Ascending aorta (tissue), 2 donors: ENCODE measurements at regions not wholly inside any gene's neighbourhood (a gene's known extent, or its start where the extent isn't known, plus 50 kb on each side); places are given as distances from the start of the nearest gene placed in this dataset.
"Not testable (repeated sequence)": the region's sequence is repeated elsewhere in the genome, so short reads cannot be mapped to it uniquely, and the experiment has no call there.

ENCODE experiments used
- DNase-seq, 2 donors: peaks; one replicate each; pipeline ENCODE4 v3.0.0-alpha.2; 2019; ENCODE audit warnings: low spot score in 2 of 2
- H3K27ac ChIP-seq, 2 donors: fragments of 200-600 bp; sonication (generic); one replicate each; pipeline ENCODE4 v1.5.1; 2016 to 2017; ENCODE audit warnings: mild to moderate bottlenecking in 1 of 2
- H3K27me3 ChIP-seq: fragments of 200-600 bp; sonication (generic); one replicate; pipeline ENCODE4 v1.5.1; 2017
- H3K36me3 ChIP-seq, 2 donors: fragments of 200-600 bp; sonication (generic); one replicate each; pipeline ENCODE4 v1.5.1; 2016
- H3K4me1 ChIP-seq, 2 donors: fragments of 200-600 bp; sonication (generic); one replicate each; pipeline ENCODE4 v1.5.1; 2016 to 2017; ENCODE audit warnings: mild to moderate bottlenecking in 1 of 2
- H3K4me3 ChIP-seq, 2 donors: fragments of 200-600 bp; sonication (generic); one replicate each; pipeline ENCODE4 v1.5.1; 2016 to 2017; ENCODE audit warnings: mild to moderate bottlenecking in 1 of 2
- H3K9me3 ChIP-seq, 2 donors: fragments of 200-600 bp; sonication (generic); one replicate each; pipeline ENCODE4 v1.5.1; 2016
- CTCF ChIP-seq, 3 experiments: fragments of 200-600 bp in 2 of 3; fragments of 450-650 bp in 1 of 3; sonication (generic) in 2 of 3; IDR thresholded peaks; one replicate each; pipeline ENCODE4 v1.5.1; 2016 to 2019; ENCODE audit warnings: antibody characterized with exemption in 3 of 3, mild to moderate bottlenecking in 1 of 3, moderate library complexity in 1 of 3
- intact Hi-C: fragments of 100-400 bp; cut with DNase I; formaldehyde crosslinking; loops from one replicate; pipeline ENCODE4 v1.15.1; 2023

GRCh38 chr13:27349458-27349857, 75.0 kb upstream of the GTF3A start:
- DNase-seq: no peak
- Histone ChIP-seq H3K27me3 (no peaks in the 10 kb centered on the region), H3K9me3 (no peaks in the 10 kb centered on the region), H3K27ac (no peak overlapping the region), H3K36me3 (no peaks in the 10 kb centered on the region), H3K4me1 (peaks cover 0 to 2% of the 10 kb centered on the region in 2 donors), H3K4me3 (no peak overlapping the region)
- intact Hi-C loops: no loop called here
- TF ChIP-seq CTCF (IDR thresholded peaks at IDR 0.05): no peak

DNA sequence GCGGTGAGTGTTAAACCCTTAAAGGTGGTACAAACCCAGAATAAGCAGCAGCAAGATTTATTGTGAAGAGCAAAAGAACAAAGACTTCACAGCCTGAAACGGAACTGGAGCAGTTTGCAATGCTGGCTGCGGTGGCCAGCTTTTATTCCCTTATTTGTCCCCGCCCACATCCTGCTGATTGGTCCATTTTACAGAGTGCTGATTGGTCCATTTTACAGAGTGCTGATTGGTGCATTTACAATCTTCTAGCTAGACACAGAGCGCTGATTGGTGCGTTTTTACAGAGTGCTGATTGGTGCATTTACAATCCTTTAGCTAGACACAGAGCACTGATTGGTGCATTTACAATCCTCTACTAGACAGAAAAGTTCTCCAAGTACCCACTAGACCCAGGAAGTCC, 73.6 kb upstream of the GTF3A start:
- intact Hi-C loops: not testable (repeated sequence)

GRCh38 chr13:27352698-27353097, 71.7 kb upstream of the GTF3A start:
- no peak for DNase-seq
- Histone ChIP-seq H3K4me3 (no peak overlapping the region), H3K4me1 (peaks cover 0 to 2% of the 10 kb centered on the region in 2 donors), H3K9me3 (no peaks in the 10 kb centered on the region), H3K36me3 (no peaks in the 10 kb centered on the region), H3K27ac (no peak overlapping the region), H3K27me3 (no peaks in the 10 kb centered on the region)
- intact Hi-C loops: no loop called here
- TF ChIP-seq CTCF (IDR thresholded peaks at IDR 0.05): no peak

More for the DNA sequence above, 73.6 kb upstream of the GTF3A start:
- H3K4me3 ChIP-seq, H3K27ac ChIP-seq, H3K9me3 ChIP-seq, H3K4me1 ChIP-seq, H3K36me3 ChIP-seq, H3K27me3 ChIP-seq, DNase-seq: not testable (repeated sequence)

DNA sequence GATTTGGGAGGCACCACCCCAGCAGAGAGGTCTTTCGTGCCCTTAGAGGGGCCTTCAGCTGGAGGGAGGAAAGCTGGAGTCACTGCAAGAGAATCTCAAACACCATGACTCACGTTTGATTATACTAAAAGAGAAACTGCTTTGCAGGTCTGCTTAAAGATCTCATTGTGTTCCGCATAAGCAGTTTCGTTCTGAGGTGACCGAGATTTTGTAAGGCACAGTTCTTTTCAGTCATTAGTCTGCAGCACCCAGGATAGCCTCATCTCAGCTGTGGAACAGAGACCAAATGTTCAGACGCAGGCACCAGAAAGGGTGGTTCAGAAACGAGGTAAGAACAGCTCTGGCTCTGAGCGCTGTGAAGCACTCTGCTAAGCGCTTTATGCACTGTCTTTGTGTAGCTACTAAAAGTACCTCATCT, 71.2 kb upstream of the GTF3A start:
- Histone ChIP-seq H3K4me3 (no peak overlapping the region), H3K9me3 (no peaks in the 10 kb centered on the region), H3K27ac (no peak overlapping the region), H3K4me1 (peaks cover 0 to 2% of the 10 kb centered on the region in 2 donors), H3K36me3 (no peaks in the 10 kb centered on the region), H3K27me3 (no peaks in the 10 kb centered on the region)
- no peak for DNase-seq
- no peak for TF ChIP-seq CTCF (IDR thresholded peaks at IDR 0.05)
- intact Hi-C loops: no loop called here

DNA sequence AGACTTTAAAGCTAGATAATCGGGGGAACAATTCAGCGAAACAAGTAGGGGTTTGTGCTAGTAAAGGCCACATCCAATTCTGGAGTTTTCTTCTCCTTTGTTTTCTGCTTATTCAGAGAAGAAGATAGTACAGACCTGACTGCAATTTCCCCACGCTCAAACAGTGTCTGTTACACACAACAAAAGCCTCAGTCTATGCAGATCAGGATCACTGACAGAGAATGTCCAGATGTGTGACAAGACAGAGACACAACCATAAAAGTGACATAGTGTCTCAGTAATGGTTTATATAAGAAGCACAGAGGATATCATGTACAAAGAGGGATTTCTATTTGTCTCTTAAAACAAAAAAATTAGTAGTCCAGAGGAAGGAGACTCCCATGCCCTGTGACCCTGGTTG, 70.7 kb upstream of the GTF3A start:
- no peak overlapping the region for H3K27ac ChIP-seq
- H3K9me3 ChIP-seq: no peaks in the 10 kb centered on the region
- H3K4me1 ChIP-seq: peaks cover 0 to 2% of the 10 kb centered on the region in 2 donors
- no peak overlapping the region for H3K4me3 ChIP-seq
- TF ChIP-seq CTCF (IDR thresholded peaks at IDR 0.05): no peak
- no peaks in the 10 kb centered on the region for H3K27me3 ChIP-seq
- intact Hi-C loops: no loop called here
- H3K36me3 ChIP-seq: no peaks in the 10 kb centered on the region
- DNase-seq: no peak

DNA sequence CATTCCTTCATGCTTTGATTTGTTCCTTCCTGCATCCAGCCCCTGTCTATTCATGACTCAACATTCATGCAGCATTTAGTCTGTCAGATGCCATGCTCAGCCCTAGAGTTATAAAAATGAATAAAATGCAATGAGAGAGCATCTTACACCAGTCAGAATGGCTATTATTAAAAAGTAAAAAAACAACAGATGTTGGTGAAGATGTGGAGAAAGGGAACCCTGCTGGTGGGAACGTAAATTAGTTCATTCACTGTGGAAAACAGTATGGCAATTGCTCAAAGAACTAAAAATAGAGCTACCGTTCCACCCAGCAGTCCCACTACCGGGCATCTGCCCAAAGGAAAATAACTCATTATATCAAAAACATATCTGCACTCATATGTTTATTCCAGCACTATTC, 70.0 kb upstream of the GTF3A start:
- intact Hi-C loops: no loop called here
- no peak overlapping the region for H3K27ac ChIP-seq
- no peak for DNase-seq
- H3K4me1 ChIP-seq: peaks cover 0 to 2% of the 10 kb centered on the region in 2 donors
- no peaks in the 10 kb centered on the region for H3K9me3 ChIP-seq
- H3K36me3 ChIP-seq: no peaks in the 10 kb centered on the region
- H3K4me3 ChIP-seq: no peak overlapping the region
- no peaks in the 10 kb centered on the region for H3K27me3 ChIP-seq
- TF ChIP-seq CTCF (IDR thresholded peaks at IDR 0.05): peak in 2 of 3 experiments; percentile 16 to 30
